Stimulated activated CD8-positive, alpha-beta memory T cell treated with anti-CD3 and anti-CD28 coated beads, Interleukin-7, amount 100 ng/mL, for 48 hours (primary cell): ENCODE measurements at regions not wholly inside any gene's neighbourhood (a gene's known extent, or its start where the extent isn't known, plus 50 kb on each side); places are given as distances from the start of the nearest gene placed in this dataset.
A peak's percentile ranks its signal among the peaks of the same experiment; 100 is the strongest.
"Not testable (repeated sequence)": the region's sequence is repeated elsewhere in the genome, so short reads cannot be mapped to it uniquely, and the experiment has no call there.

ENCODE experiments used
- DNase-seq, 2 donors: peaks; one replicate each; pipeline ENCODE4 v3.0.0-alpha.2; 2020; ENCODE audit warnings: low read depth in 1 of 2; ENCODE audit errors: extremely low read depth in 1 of 2

- no peak for DNase-seq
Measured at GRCh38 chr13:30816736-30817135, 81.4 kb downstream of the ALOX5AP start.

GRCh38 chr13:30818323-30818960 is 83.1 kb downstream of the ALOX5AP start:
- no peak for DNase-seq

- no peak for DNase-seq
Measured at GRCh38 chr13:30819136-30819888, 84.0 kb downstream of the ALOX5AP start.

GRCh38 chr13:30821421-30821820 is 84.7 kb upstream of the MEDAG start:
- DNase-seq = no peak

GRCh38 chr13:30824651-30825050 is 81.4 kb upstream of the MEDAG start:
- DNase-seq = no peak

GRCh38 chr13:30826911-30827577 is 79.0 kb upstream of the MEDAG start:
- no peak for DNase-seq

- no peak for DNase-seq
Measured at GRCh38 chr13:30827578-30827925, 78.5 kb upstream of the MEDAG start.

GRCh38 chr13:30829145-30829832 is 76.8 kb upstream of the MEDAG start:
- DNase-seq = no peak

- DNase-seq = no peak
Measured at GRCh38 chr13:30829833-30830637, 76.0 kb upstream of the MEDAG start.

- DNase-seq = no peak
Measured at GRCh38 chr13:30830638-30830965, 75.5 kb upstream of the MEDAG start.

- no peak for DNase-seq
Measured at GRCh38 chr13:30831515-30831914, 74.6 kb upstream of the MEDAG start.

GRCh38 chr13:30832377-30832776 is 73.7 kb upstream of the MEDAG start:
- no peak for DNase-seq

- peak; percentile 18 to 60 for DNase-seq
Measured at GRCh38 chr13:30832845-30833332, 73.2 kb upstream of the MEDAG start.

GRCh38 chr13:30835442-30835841 is 70.6 kb upstream of the MEDAG start:
- DNase-seq = no peak

GRCh38 chr13:30837227-30838159 is 68.6 kb upstream of the MEDAG start:
- DNase-seq = no peak

- DNase-seq = not testable (repeated sequence)
Measured at GRCh38 chr13:30839636-30840035, 66.4 kb upstream of the MEDAG start.

GRCh38 chr13:30840515-30840914 is 65.6 kb upstream of the MEDAG start:
- DNase-seq = no peak

- no peak for DNase-seq
Measured at GRCh38 chr13:30841154-30841553, 64.9 kb upstream of the MEDAG start.

- DNase-seq = no peak
Measured at GRCh38 chr13:30843548-30843947, 62.5 kb upstream of the MEDAG start.
